ENCODE measurements at regions not wholly inside any gene's neighbourhood (a gene's known extent, or its start where the extent isn't known, plus 50 kb on each side); places are given as distances from the start of the nearest gene placed in this dataset.

- DNase-seq, result no peak
These were observed 415.5 kb upstream of the COBL start for GRCh38 chr7:51732116-51732515.

DNA sequence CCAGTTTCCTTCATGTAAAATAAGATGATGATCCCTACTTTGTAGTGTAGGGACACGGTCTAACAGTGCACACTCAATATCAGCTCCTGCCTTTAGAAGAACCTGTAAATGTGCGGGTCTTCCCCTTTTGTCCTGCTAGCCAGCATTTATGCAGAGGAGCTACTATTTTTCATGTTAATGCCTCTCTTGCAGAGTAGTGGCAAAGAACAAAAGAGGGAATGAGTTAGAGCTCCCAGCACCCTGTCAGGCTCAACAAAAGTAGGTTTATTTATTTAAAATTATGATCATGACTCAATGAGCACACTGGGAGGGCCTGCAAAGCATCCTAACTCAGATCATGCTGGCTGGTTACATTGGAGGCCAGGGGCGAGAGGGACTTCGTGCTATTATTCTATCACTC is 414.5 kb upstream of the COBL start:
- no peak for DNase-seq

- no peak for DNase-seq
These were observed 410.8 kb upstream of the COBL start for GRCh38 chr7:51727441-51727840.

- DNase-seq, result no peak
These were observed 390.2 kb upstream of the COBL start for GRCh38 chr7:51706851-51707250.

GRCh38 chr7:51705701-51706100 is 389.1 kb upstream of the COBL start:
- DNase-seq, result no peak

GRCh38 chr7:51702673-51703072 is 386.1 kb upstream of the COBL start:
- no peak for DNase-seq

GRCh38 chr7:51701935-51702334 is 385.3 kb upstream of the COBL start:
- DNase-seq, result no peak

GRCh38 chr7:51700593-51701215 is 384.1 kb upstream of the COBL start:
- DNase-seq, result no peak

GRCh38 chr7:51693258-51693657 is 376.6 kb upstream of the COBL start:
- DNase-seq, result no peak

- DNase-seq, result no peak
These were observed 372.9 kb upstream of the COBL start for GRCh38 chr7:51689547-51689946.

- no peak for DNase-seq
These were observed 369.2 kb upstream of the COBL start for GRCh38 chr7:51685794-51686193.

DNA sequence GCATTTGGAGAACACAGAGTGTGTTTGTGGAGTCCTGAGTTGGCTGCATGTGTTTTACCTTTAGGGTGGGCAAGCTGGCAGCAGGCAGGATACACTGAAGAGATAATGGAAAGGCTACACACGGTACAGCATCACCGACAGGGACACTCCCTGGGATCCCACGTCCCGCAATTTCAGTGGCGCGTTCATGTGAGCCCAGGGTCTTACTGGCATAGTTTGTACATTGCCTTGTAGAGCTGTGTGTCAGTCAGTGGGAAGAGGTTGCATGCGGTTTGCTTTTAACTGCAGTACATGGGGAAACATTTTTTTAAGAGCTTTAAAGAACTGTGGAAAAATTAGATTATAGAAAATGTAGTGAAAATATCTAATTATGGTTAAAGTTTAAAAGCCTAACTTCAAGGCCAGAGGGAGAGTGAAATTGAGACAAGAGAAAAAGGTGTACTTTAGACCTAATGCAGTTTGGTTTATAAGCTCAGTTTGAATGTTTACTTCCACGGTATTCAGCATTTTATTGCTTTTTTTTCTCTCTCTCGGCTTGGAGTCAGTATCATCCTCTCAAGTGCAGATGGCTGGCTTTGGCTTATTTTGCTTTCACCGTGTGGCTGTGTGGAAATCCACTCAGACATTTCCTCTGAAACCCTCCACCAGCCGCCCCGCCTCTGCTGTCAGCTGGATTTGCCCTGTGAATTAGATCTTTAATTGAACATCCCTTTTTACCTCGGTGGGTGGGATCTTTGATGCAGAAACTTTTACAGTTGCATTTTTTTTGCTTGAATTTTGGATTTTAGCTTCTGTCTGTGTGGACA is 364.2 kb upstream of the COBL start:
- no peak for DNase-seq

- no peak for DNase-seq
These were observed 362.7 kb upstream of the COBL start for GRCh38 chr7:51679358-51679757.

- no peak for DNase-seq
These were observed 350.1 kb upstream of the COBL start for GRCh38 chr7:51666751-51667150.

- no peak for DNase-seq
These were observed 349.7 kb upstream of the COBL start for GRCh38 chr7:51666266-51666665.

DNA sequence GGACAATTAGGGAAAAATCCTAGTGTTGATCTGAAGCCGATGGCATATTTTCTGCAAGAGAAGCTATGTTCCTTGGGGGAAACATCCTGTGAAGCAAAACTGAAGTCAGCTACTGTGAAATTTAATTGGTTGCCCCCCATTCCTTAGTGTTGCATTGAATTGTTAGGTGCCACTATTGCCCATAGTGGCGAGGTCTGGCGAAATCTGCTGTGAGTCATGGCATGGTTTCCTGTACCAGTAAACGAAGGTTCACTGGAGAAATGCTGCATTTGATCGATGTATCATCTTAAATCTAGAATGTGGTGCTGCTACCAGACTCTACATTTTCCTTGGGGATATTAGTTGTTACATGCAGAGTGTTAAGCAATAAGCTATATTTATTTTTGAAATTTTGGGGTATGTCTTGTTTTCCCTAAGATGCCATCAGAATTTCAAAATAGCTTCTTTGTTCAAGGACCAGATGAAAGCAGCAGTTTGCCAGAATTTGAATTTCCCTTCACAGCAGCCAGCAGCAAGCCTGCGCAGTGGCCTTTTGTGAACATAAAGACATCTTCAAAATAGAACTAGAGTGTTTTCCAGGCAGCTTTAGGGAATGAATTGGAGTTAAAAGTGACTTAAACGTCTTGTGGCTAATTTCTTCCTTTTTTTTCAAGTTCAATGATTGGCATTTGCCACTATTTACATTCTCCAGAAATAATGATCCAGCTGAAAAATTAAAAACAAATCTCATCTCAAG is 348.6 kb upstream of the COBL start:
- no peak for DNase-seq

DNA sequence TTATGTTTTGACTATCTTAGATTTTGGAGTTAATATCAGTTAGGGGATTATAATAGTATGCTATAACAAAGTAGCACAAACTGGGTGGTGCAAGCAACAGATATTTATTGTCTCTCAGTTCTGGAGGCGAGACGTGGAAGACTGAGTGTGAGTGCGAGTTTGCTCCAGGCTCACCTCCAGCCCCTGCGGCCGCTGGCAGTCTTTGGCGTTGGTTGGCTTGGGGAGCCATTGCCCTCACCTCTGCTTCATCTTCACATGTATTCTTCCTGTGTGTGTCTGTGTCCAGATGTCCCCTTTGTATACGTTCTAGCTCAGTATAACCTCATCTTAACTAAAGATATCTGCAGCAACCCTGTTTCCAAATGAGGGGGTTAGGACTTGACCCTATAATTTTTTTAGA is 343.9 kb upstream of the COBL start:
- no peak for DNase-seq

GRCh38 chr7:51658684-51659083 is 342.1 kb upstream of the COBL start:
- no peak for DNase-seq

DNA sequence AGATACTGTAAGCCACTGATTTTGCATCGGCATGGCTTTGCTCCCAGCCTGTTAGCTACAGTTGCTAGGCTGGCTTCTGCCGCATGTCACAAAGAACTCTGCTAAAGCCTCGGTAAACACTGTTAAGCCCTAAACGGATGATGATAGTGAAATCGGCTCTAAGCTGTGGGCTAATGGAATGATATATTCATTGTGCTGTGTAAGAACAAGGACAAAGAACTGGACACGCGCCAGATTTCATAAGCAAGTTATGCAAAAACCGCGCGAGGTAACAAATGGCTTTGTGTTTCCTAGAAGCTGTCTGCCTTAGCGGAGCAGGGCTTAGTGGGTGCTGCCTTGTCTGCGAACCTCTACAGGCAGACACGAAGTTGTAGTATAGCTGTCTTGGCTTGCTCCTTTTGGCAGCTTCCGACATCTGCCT is 331.3 kb upstream of the COBL start:
- DNase-seq, result no peak

GRCh38 chr7:51647486-51647885 is 330.9 kb upstream of the COBL start:
- DNase-seq, result no peak

GRCh38 chr7:51645702-51646298 is 329.2 kb upstream of the COBL start:
- no peak for DNase-seq

DNA sequence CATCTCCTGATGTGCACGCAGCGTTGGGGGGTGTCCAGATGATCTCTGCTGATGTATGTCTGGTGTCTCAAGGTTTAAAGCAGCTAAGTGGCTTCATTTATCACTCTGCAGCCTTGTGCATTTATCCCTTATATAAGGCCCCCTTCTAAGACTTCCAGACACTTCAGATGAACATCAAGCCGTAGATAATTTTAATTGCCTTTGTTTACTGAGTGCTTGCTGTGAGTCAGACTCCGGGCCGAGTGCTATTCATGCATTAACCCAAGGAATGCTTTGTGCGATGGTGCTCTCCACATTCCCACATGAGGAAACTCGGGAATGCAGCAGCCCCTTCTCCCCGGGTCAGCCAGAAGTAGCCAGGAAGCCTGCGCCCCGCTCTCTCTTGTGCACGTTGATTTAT is 328.6 kb upstream of the COBL start:
- DNase-seq, result no peak

DNA sequence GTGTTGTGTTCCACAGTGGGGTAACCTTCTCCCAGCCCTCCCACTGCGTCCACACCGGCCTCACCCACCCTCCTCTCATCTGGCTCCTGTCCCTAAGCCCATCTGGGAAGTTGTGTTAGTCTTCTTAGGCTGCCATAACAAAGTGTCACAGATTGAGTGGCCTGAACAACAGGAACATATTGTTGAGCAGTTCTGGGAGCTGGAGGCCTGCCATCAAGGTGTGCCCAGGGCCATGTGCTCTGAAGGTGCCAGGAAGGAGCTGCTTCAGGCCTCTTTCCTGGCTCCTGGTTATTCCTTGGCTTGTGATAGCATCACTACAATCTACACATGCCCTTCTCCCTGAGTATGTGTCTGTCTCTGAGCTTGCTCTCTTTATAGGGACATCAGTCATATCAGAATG is 327.6 kb upstream of the COBL start:
- no peak for DNase-seq

- DNase-seq, result no peak
These were observed 324.2 kb upstream of the COBL start for GRCh38 chr7:51640841-51641240.

Data from NCI-H1694 (cell line).